Left ventricle myocardium superior (tissue), 1 donor: ENCODE measurements at regions not wholly inside any gene's neighbourhood (a gene's known extent, or its start where the extent isn't known, plus 50 kb on each side); places are given as distances from the start of the nearest gene placed in this dataset.
"Not testable (repeated sequence)": the region's sequence is repeated elsewhere in the genome, so short reads cannot be mapped to it uniquely, and the experiment has no call there.

Experiments used
- ATAC-seq: fragments of 200-7000 bp; cut with Tn5 transposase; one replicate; pipeline ENCODE4 v1.9.1; 2020; ENCODE audit warnings: mild to moderate bottlenecking, moderate library complexity
- DNase-seq: peaks from one replicate; pipeline ENCODE4 v3.0.0-alpha.2; 2020
- intact Hi-C: fragments of 100-400 bp; cut with micrococcal nuclease; formaldehyde crosslinking; loops from one replicate; pipeline ENCODE4 v1.11.0; 2022
- donor health status: DM: no; HTN: yes; CAD: no; lungs with severe emphysema.

DNA sequence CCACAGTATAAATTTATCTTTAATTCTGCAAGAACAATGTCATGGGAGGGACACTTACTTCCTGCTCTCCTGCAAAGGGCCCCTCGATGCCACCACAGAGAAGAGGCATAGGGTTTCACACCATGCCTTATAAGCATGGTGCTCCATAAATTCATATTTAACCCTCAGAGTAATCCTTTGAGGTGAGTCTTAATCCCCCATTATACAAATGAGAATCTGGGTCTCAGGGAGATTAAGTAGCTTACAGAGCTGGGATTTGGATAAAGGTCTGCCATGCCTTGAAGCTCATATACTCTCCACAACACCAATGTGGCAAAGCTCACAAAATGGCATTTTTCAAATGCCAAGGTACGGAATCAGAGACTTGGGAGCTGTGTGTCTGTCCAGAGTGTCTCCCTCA is 268.5 kb upstream of the CCL2 start:
- DNase-seq (no peak), ATAC-seq (no peak)
- intact Hi-C loops = loop anchor here (10.0 kb wide), 1 partner anchor 52 kb away; no protein-coding TSS in a partner anchor

DNA sequence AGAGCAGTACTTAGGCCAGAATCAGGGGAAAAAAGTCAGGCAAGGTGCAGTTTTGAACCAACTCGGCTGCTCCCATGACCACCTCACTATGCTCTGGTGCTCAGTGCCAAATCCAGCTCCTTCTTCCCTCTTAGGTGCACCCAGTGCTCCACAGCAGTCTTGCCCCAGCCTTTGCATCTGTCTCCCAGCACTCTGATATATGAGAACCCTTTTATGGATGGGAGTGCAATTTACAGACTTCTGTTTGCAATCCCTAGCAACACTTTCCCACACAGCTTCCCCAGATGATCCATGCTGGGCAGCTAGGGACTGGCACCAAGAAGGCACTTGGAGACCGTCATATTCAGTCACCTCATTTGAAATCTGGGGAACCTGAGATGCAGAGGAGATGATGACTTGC is 267.9 kb upstream of the CCL2 start:
- DNase-seq = no peak
- intact Hi-C loops = loop anchor here (10.0 kb wide), 1 partner anchor 52 kb away; no protein-coding TSS in a partner anchor
- no peak for ATAC-seq

DNA sequence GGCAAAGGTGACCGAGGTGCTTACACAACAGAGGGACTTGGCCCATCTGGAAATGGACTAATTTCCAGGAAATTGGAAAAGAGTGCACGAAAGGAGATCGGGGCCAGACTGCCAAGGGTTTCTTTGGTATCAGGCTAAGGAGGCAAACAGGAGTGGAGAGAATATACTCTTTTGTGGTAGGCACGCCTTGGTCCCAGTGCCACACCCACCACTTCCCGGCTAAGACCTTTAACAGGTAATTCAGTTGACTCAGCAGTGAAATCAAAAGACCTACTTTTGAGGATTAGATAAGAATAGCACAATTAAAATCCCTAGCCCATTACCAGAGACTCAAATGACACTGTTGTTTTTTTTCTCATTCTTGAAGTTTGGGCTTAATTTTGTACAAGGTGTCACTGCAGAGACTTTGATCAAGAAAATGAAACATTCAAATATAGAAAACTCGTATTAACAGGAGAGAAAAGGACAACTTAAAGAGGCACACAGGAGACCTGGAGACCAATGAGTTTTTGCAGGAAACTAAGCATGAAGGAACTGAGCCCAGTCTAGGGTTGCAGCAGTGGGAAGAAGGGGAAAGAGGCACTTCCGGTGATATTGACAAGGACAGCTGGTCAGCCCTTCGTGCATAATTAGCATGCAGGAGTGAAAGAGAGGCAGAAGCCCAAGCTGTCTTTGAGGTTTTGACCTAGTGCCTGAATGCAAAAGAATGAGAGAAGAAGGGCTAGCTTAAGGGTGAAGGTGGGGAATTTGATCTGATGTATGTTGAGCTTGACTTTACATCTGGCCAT is 265.5 kb upstream of the CCL2 start:
- ATAC-seq = no peak
- no peak for DNase-seq
- intact Hi-C loops = loop anchor here (10.0 kb wide), 1 partner anchor 55 kb away; no protein-coding TSS in a partner anchor

- no peak for DNase-seq
- intact Hi-C loops = no loop called here
- no peak for ATAC-seq
Observed at GRCh38 chr17:33990943-33991706, 264.0 kb upstream of the CCL2 start.

GRCh38 chr17:33992113-33992512 is 263.0 kb upstream of the CCL2 start:
- ATAC-seq (no peak), DNase-seq (no peak)
- intact Hi-C loops = no loop called here

- intact Hi-C loops = loop anchor here (10.0 kb wide), 1 partner anchor 56 kb away; no protein-coding TSS in a partner anchor
- no peak for ATAC-seq
Observed at GRCh38 chr17:34000639-34001038, 254.4 kb upstream of the CCL2 start.

DNA sequence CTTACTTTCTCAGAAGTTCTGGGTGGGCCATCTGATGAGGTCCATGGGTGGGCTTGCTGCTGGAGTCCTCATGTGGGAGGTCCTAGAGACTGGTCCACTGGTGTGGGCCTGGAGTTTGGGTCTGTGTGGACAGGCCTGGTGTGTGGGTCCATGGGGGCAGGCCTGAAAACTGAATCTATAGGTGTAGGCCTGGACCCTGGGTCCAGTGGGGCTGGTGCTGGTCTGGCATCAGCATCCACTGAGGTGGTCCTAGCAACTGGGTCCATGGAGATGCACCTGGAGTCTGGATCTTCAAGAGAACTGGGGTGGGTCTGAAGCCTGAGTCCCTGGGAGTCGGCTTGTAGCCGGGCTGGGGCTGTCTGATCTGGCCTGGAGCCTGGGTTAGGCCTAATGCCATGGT is 253.8 kb upstream of the CCL2 start:
- intact Hi-C loops = loop anchor here (10.0 kb wide), 1 partner anchor 56 kb away; no protein-coding TSS in a partner anchor
- DNase-seq (no peak), ATAC-seq (no peak)

More at GRCh38 chr17:34000639-34001038, 254.4 kb upstream of the CCL2 start:
- DNase-seq = no peak

DNA sequence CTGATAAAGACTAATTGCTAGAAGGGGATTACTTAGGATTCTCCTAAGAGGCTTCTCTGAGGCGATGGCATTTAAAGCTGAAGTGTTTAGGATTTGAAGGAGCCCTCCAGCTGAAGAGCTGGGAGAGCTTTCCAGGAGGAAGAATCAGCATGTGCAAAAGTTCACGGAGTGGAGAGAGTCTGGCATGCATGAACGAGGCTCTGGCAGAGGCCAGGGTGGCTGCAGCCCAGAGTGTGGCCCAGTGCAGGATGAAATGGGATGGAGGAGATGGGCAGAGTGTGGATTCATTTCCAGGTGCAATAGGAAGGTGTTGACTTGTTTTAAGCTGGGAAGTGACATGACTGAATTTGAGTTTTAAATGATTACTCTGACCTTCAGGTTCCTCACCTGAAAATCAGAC is 249.0 kb upstream of the CCL2 start:
- intact Hi-C loops = loop anchor here (10.0 kb wide), 1 partner anchor 61 kb away; no protein-coding TSS in a partner anchor

GRCh38 chr17:34008125-34008524 is 247.0 kb upstream of the CCL2 start:
- intact Hi-C loops = loop anchor here (10.0 kb wide), 1 partner anchor 63 kb away; no protein-coding TSS in a partner anchor
- ATAC-seq = no peak

More for the DNA sequence above, 249.0 kb upstream of the CCL2 start:
- ATAC-seq (peak; percentile 53), DNase-seq (no peak)

DNA sequence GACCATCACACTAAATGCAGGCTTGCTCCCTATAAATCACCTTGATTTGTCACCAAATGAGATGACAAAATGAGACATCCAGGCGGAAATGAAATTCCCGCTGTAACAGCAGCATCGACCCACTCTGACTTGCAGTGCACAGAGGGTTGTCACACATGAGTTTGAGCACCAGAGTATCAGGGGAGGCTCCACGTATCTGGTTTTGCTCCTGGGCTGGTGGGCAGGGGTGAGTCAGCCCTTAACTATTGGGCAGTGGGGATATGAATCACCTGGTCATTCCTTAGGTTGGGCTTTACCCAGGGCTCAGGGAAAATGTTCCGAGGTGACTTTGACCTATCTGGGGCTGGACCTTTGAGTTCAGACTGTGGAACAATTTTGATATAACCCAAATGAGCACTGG is 245.2 kb upstream of the CCL2 start:
- ATAC-seq = no peak
- intact Hi-C loops = loop anchor here (10.0 kb wide), 1 partner anchor 65 kb away; no protein-coding TSS in a partner anchor
- no peak for DNase-seq

More at GRCh38 chr17:34008125-34008524, 247.0 kb upstream of the CCL2 start:
- DNase-seq = no peak

- intact Hi-C loops = no loop called here
- ATAC-seq = no peak
Observed at GRCh38 chr17:34010534-34010933, 244.6 kb upstream of the CCL2 start.

DNA sequence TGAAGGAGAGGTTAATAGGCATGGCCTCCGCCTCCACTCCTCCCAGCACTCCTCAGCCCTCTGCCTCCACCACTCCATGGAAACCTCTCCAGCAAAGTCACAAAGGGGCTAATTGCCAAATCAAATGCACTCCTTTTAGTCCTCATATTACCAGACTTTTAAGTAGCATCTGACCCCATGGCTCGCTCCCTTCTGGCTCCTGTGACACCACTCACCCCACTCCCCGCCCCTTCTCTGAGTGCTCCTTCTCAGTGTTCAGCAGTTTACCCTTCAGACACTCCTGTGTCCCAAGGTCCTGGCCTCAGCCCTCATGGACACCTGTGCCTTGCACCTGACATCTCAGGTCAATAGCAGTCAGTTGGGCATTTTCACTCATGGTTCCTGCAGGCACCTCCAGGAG is 243.5 kb upstream of the CCL2 start:
- ATAC-seq = no peak
- intact Hi-C loops = no loop called here
- DNase-seq = no peak

More at GRCh38 chr17:34010534-34010933, 244.6 kb upstream of the CCL2 start:
- DNase-seq = no peak

- intact Hi-C loops = no loop called here
- DNase-seq = no peak
- ATAC-seq = no peak
Observed at GRCh38 chr17:34012709-34013375, 242.2 kb upstream of the CCL2 start.

GRCh38 chr17:34015253-34015652 is 239.8 kb upstream of the CCL2 start:
- ATAC-seq (no peak), DNase-seq (no peak)
- intact Hi-C loops = no loop called here

DNA sequence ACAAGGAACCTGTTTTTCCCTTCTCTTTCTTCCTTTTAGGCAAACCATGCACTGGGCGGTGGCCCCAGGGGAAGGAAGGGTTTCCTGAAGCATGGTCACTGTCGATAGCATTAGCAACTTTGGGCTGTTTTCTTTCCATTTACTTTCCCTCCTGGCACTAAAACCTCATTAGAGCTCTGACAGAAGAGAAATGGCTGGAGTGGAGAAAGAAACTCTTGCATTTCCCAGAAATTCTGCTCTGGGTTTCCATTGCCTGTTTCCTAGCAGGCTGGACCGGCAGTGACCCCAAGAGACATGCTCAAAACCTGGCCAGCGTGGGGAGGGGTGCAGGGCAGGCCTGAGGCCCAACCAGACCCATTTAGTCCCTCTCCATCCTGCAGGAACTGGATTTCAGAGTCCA is 230.7 kb upstream of the CCL2 start:
- intact Hi-C loops = no loop called here
- ATAC-seq = no peak

GRCh38 chr17:34024806-34025551 is 230.1 kb upstream of the CCL2 start:
- DNase-seq = no peak
- ATAC-seq = peak; percentile 20
- intact Hi-C loops = no loop called here

More for the DNA sequence above, 230.7 kb upstream of the CCL2 start:
- DNase-seq = no peak

DNA sequence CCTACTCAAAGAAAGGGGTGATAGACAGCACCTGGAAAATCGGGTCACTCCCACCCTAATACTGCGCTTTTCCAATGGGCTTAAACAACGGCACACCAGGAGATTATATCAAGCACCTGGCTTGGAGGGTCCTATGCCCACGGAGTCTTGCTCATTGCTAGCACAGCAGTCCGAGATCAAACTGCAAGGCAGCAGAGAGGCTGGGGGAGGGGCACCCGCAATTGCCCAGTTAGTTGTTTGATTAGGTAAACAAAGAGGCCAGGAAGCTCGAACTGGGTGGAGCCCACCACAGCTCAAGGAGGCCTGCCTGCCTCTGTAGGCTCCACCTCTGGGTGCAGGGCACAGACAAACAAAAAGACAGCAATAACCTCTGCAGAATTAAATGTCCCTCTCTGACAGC is 224.5 kb upstream of the CCL2 start:
- DNase-seq, ATAC-seq, intact Hi-C loops: not testable (repeated sequence)

- DNase-seq, ATAC-seq, intact Hi-C loops: not testable (repeated sequence)
Observed at GRCh38 chr17:34032305-34032704, 222.8 kb upstream of the CCL2 start.

DNA sequence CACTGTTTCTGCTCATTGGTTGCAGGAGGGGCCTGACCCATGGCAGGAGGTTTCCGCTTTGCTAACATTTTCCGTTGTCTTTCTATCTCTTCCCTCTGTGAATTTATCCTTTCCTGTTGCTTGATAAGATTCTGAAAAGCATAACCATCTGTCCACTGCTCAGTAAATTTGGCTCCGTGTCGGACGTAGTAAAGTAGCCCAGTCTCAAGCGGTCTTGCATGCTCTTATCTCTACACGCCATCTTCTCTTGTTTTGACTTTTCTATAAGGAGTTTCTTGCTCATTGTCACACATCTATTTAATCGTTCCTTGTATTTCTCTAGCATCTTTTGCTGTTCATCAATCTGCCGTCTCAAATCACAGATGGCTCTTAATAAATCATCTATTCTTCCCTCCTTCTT is 216.3 kb upstream of the CCL2 start:
- DNase-seq, intact Hi-C loops: not testable (repeated sequence)

More for the DNA sequence above, 216.3 kb upstream of the CCL2 start:
- peak; percentile 45 for ATAC-seq
